Osteocyte (in vitro differentiated cells): ENCODE measurements at regions not wholly inside any gene's neighbourhood (a gene's known extent, or its start where the extent isn't known, plus 50 kb on each side); places are given as distances from the start of the nearest gene placed in this dataset.

Experiments used
- DNase-seq: peaks from one replicate; pipeline ENCODE4 v3.0.0; 2021; ENCODE audit warnings: mixed read lengths; ENCODE audit not compliant: unreplicated experiment; ENCODE audit errors: extremely low spot score
- H3K27ac Mint-ChIP-seq: one replicate; pipeline ENCODE4 v1.8.0; 2021; ENCODE audit warnings: mild to moderate bottlenecking, mixed read lengths; ENCODE audit not compliant: unreplicated experiment
- H3K27me3 Mint-ChIP-seq: one replicate; pipeline ENCODE4 v1.8.0; 2021; ENCODE audit warnings: mixed read lengths; ENCODE audit not compliant: unreplicated experiment
- H3K36me3 Mint-ChIP-seq: one replicate; pipeline ENCODE4 v1.8.0; 2021; ENCODE audit warnings: mixed read lengths; ENCODE audit not compliant: unreplicated experiment
- H3K4me1 Mint-ChIP-seq: one replicate; pipeline ENCODE4 v1.8.0; 2021; ENCODE audit warnings: mixed read lengths; ENCODE audit not compliant: unreplicated experiment
- H3K4me3 Mint-ChIP-seq: one replicate; pipeline ENCODE4 v1.8.0; 2021; ENCODE audit warnings: mild to moderate bottlenecking, moderate library complexity, mixed read lengths; ENCODE audit not compliant: unreplicated experiment
- H3K9me3 Mint-ChIP-seq: one replicate; pipeline ENCODE4 v1.8.0; 2021; ENCODE audit warnings: mixed read lengths; ENCODE audit not compliant: unreplicated experiment
- TF ChIP-seq, protein P1 (sequence below): fragments of 200-600 bp; sonication (generic); IDR thresholded peaks from 2 replicates; pipeline ENCODE4 v1.5.0; 2021; ENCODE audit warnings: antibody characterized with exemption, mild to moderate bottlenecking, moderate library complexity

DNA sequence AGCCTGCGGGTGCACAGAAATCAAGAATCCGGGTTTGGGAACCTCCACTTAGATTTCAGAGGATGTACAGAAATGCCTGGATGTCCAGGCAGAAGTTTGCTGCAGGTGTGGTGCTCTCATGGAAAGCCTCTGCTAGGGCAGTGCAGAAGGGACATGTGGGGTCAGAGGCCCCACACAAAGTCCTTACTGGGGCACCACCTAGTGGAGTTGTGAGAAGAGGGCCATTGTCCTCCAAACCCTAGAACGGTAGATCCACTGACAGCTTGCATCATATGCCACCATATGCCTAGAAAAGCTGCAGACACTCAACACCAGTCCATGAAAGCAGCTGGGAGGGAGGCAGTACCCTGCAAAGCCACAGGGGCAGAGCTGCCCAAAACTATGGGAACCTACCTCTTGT is 833.0 kb downstream of the TMEM182 start:
- no peaks in the 10 kb centered on the region for H3K27me3 Mint-ChIP-seq
- TF ChIP-seq, protein P1, sequence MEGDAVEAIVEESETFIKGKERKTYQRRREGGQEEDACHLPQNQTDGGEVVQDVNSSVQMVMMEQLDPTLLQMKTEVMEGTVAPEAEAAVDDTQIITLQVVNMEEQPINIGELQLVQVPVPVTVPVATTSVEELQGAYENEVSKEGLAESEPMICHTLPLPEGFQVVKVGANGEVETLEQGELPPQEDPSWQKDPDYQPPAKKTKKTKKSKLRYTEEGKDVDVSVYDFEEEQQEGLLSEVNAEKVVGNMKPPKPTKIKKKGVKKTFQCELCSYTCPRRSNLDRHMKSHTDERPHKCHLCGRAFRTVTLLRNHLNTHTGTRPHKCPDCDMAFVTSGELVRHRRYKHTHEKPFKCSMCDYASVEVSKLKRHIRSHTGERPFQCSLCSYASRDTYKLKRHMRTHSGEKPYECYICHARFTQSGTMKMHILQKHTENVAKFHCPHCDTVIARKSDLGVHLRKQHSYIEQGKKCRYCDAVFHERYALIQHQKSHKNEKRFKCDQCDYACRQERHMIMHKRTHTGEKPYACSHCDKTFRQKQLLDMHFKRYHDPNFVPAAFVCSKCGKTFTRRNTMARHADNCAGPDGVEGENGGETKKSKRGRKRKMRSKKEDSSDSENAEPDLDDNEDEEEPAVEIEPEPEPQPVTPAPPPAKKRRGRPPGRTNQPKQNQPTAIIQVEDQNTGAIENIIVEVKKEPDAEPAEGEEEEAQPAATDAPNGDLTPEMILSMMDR: no peak
- no peaks in the 10 kb centered on the region for H3K36me3 Mint-ChIP-seq
- DNase-seq: no peak
- H3K27ac Mint-ChIP-seq: no peak overlapping the region
- no peak overlapping the region for H3K4me3 Mint-ChIP-seq
- peaks cover 64% of the 10 kb centered on the region for H3K9me3 Mint-ChIP-seq
- H3K4me1 Mint-ChIP-seq: no peaks in the 10 kb centered on the region

DNA sequence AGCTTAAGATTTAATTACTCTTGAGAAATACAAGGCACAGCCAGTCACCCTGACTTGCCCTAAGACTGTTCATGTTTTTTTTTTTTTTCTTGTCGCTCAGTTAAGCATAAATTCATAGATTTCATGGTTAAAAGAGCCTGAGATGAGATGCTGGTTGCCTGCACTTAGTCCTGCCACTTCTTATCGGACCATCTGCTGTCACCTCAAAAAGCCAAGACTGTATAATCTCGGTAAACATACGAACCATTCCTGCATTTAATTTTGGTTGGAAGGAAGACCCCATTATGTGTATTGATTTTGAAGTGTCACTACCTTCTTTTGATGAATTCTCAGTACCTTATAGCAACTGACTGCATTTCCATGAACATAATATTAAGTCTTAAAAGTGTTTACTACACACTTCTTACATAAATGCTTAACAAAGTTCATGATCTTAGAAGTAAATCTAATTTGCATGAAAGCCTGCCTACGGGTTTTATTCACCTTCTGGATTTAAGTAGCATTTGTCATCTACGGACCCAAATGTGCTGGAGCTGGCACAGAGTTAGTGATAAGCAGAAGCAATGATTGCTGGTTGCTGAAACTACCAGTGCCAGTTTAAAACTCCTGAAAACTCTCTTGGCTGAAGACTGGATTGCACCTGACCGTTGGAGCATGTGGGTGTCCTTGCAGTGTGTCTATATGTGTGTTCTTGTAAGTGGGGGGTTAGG is 843.4 kb downstream of the TMEM182 start:
- Mint-ChIP-seq H3K36me3 (no peaks in the 10 kb centered on the region), H3K4me3 (no peak overlapping the region), H3K27ac (no peak overlapping the region), H3K27me3 (no peaks in the 10 kb centered on the region), H3K9me3 (peaks cover 21% of the 10 kb centered on the region), H3K4me1 (no peaks in the 10 kb centered on the region)
- DNase-seq: no peak
- TF ChIP-seq, protein P1: no peak

DNA sequence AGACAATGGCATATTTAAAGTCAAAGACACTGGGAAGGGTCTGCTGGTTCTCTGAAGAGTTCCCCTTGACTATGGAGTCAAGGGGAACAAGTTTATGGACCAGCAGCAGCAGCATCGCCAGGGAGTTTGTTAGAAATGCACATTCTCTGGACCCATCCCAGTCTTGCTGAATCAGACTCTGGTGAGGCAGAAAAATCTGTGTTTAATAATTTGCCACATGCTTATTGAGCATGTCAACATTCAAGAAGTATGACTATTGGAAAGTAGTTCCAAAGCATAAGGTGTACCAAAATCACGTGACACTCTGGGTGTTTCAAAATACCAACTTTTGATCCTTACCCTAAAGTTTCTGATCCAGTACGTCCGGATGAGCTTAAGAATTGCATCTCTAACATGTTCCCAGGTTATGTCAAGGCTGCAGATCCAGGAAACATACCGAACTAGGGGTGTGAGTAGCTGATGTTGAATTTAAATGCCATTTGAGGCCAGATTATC is 853.8 kb downstream of the TMEM182 start:
- no peak overlapping the region for H3K4me3 Mint-ChIP-seq
- no peaks in the 10 kb centered on the region for H3K27me3 Mint-ChIP-seq
- TF ChIP-seq, protein P1: no peak
- H3K27ac Mint-ChIP-seq: no peak overlapping the region
- peaks cover 31% of the 10 kb centered on the region for H3K9me3 Mint-ChIP-seq
- no peak for DNase-seq
- no peaks in the 10 kb centered on the region for H3K4me1 Mint-ChIP-seq
- no peaks in the 10 kb centered on the region for H3K36me3 Mint-ChIP-seq

DNA sequence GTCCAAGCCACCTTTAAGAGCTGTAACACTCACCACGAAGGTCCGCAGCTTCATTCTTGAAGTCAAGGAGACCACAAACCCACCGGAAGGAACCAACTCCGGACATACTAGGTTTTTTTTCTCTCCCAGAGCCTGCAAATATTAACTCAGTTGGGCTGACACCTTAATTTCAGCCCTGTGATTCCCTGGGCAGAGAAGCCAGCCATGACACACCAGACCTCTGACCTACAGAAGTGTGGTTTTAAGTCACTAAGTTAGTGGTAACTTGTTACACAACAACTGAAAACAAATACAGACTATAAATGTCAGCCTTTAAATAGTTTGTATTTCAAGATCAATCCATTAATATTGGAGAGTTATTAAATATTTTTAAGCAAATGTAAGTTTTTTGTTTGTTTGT is 855.1 kb downstream of the TMEM182 start:
- no peaks in the 10 kb centered on the region for H3K36me3 Mint-ChIP-seq
- no peaks in the 10 kb centered on the region for H3K4me1 Mint-ChIP-seq
- peaks cover 37% of the 10 kb centered on the region for H3K9me3 Mint-ChIP-seq
- H3K27me3 Mint-ChIP-seq: no peaks in the 10 kb centered on the region
- DNase-seq: no peak
- TF ChIP-seq, protein P1: no peak
- H3K4me3 Mint-ChIP-seq: no peak overlapping the region
- no peak overlapping the region for H3K27ac Mint-ChIP-seq

DNA sequence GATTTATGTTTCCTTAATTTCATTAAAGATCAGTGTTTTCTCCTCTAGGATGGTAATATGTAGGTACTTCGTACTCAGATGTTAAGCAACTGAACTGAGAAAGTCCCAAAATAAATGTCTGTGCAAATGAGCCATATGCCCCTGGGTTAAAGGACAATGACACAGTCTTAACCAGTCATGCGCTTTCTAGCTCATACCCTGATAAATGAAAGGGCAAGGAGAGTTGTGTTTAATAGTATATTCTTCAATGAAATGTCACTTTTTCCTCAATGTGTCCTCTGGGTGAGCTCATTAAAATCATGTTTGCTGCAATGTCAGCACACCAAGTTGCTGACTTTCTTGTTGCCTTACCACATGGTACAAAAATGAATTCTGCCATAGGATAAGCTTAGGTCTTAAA is 856.3 kb downstream of the TMEM182 start:
- Mint-ChIP-seq H3K9me3 (peaks cover 49% of the 10 kb centered on the region), H3K4me1 (no peaks in the 10 kb centered on the region), H3K4me3 (no peak overlapping the region), H3K36me3 (no peaks in the 10 kb centered on the region), H3K27ac (no peak overlapping the region), H3K27me3 (no peaks in the 10 kb centered on the region)
- TF ChIP-seq, protein P1: no peak
- DNase-seq: no peak
